ENCODE measurements at regions not wholly inside any gene's neighbourhood (a gene's known extent, or its start where the extent isn't known, plus 50 kb on each side); places are given as distances from the start of the nearest gene placed in this dataset.

GRCh38 chr15:36495456-36495991, 83.9 kb upstream of the CDIN1 start:
- H4K8ac ChIP-seq (ENCODE audit: low read depth in 2 of 2, low read length in 2 of 2): no peak overlapping the region
- H3K9me1 ChIP-seq (ENCODE audit: insufficient read depth, low read length): no peaks in the 10 kb centered on the region
- H3K79me1 ChIP-seq (ENCODE audit: low read depth in 1 of 2, low read length in 2 of 2): no peaks in the 10 kb centered on the region
- H2BK5ac ChIP-seq (ENCODE audit: low read depth, low read length, poor library complexity, severe bottlenecking): no peak overlapping the region
- no peaks in the 10 kb centered on the region for H3K36me3 ChIP-seq (ENCODE audit: control insufficient read depth, insufficient read depth, low read length)
- H3K18ac ChIP-seq (ENCODE audit: low read depth, low read length): no peak overlapping the region
- H3K4me1 ChIP-seq (ENCODE audit: control insufficient read depth, insufficient read depth, low read length): peaks cover 4% of the 10 kb centered on the region; the same call in 1 of the 2 replicates
- H3K4me2 ChIP-seq (ENCODE audit: low read depth, low read length): no peak overlapping the region
- H3K14ac ChIP-seq (replicated peaks; ENCODE audit: low read depth, low read length): no peak overlapping the region
- 0 out of 2 replicates have a peak overlapping the region, but pooled peaks have one; percentile 1 for H2BK20ac ChIP-seq (ENCODE audit: low read depth, low read length)
- H2BK15ac ChIP-seq (ENCODE audit: low read depth, low read length): no peak overlapping the region
- ChIA-PET CTCF (no interaction called here), POLR2A (ENCODE audit: unreplicated experiment) (no interaction called here)
- no peaks in the 10 kb centered on the region for H4K20me1 ChIP-seq (ENCODE audit: insufficient read depth, low read length)
- BruUV-seq (replicated peaks): no TSS peak
- no peak overlapping the region for H4K91ac ChIP-seq (ENCODE audit: insufficient read depth, low read depth, low read length)
- 0 out of 2 replicates have a peak overlapping the region, but pooled peaks have one; percentile 2 for H2BK120ac ChIP-seq (ENCODE audit: low read depth, low read length)
- in situ Hi-C loops (cut with MboI; ENCODE audit: low sequenced_read_pairs): loop anchor here (25.0 kb wide), 1 partner anchor 958 kb away; the partner anchor contains the start of gene DPH6
- no peak overlapping the region for H3K9ac ChIP-seq (ENCODE audit: low read depth, low read length)
- TF ChIP-seq RFX5 (IDR thresholded peaks at IDR 0.05; ENCODE audit: low read depth, low read length): no peak
- TF ChIP-seq CEBPB (IDR thresholded peaks at IDR 0.05; ENCODE audit: low read depth, low read length): no peak
- TF ChIP-seq POLR2A (IDR thresholded peaks at IDR 0.05; ENCODE audit: low read depth, low read length): no peak
- TF ChIP-seq MAZ (IDR thresholded peaks at IDR 0.05; ENCODE audit: borderline replicate concordance, low read depth, low read length): no peak
- no peak for TF ChIP-seq SMC3 (IDR thresholded peaks at IDR 0.05; ENCODE audit: low read depth, low read length)
- TF ChIP-seq ELK1 (IDR thresholded peaks at IDR 0.05; ENCODE audit: borderline replicate concordance, low read depth, low read length): no peak
- TF ChIP-seq MXI1 (IDR thresholded peaks at IDR 0.05; ENCODE audit: borderline replicate concordance, low read depth, low read length): no peak
- no peak for TF ChIP-seq MAFK (IDR thresholded peaks at IDR 0.05; ENCODE audit: low read depth, low read length)
- TF ChIP-seq CHD1 (IDR thresholded peaks at IDR 0.05; ENCODE audit: low read depth, low read length): no peak
- TF ChIP-seq RAD21 (IDR thresholded peaks at IDR 0.05; ENCODE audit: low read length): no peak
- no peak for TF ChIP-seq NFE2L2 (IDR thresholded peaks at IDR 0.05; ENCODE audit: low read depth, low read length)
- TF ChIP-seq BHLHE40 (IDR thresholded peaks at IDR 0.05; ENCODE audit: low read depth, low read length): no peak
- TF ChIP-seq CTCF (conservative IDR thresholded peaks at IDR 0.05; ENCODE audit: low read depth, low read length): no peak
- TF ChIP-seq RCOR1 (IDR thresholded peaks at IDR 0.05; ENCODE audit: insufficient replicate concordance, low read length): no peak
- TF ChIP-seq FOS (IDR thresholded peaks at IDR 0.05; ENCODE audit: low read depth, low read length): no peak
- TF ChIP-seq USF2 (IDR thresholded peaks at IDR 0.05; ENCODE audit: low read depth, low read length): no peak
- no peak overlapping the region for H2AK5ac ChIP-seq (ENCODE audit: low read depth, low read length)
- H2AFZ ChIP-seq (replicated peaks; ENCODE audit: low read length, poor library complexity): no peak overlapping the region
- H4K5ac ChIP-seq (ENCODE audit: low read depth, low read length): no peak overlapping the region
- no peak overlapping the region for H3K4ac ChIP-seq (ENCODE audit: low read depth, low read length)
- no CpG with 5 or more reads among the region's 9 CpGs for WGBS, 2 experiments (ENCODE audit: extremely low coverage in 2 of 2, insufficient read length in 1 of 2)
- no peaks in the 10 kb centered on the region for H3K9me3 ChIP-seq (ENCODE audit: control insufficient read depth, insufficient read depth, low read length)
- no peak overlapping the region for H3K4me3 ChIP-seq (ENCODE audit: insufficient read depth, low read depth, low read length)
- no peak overlapping the region for H2AK9ac ChIP-seq (replicated peaks; ENCODE audit: low read depth, low read length, poor library complexity)
- H3K27ac ChIP-seq (ENCODE audit: insufficient read depth, low read length): no peak overlapping the region
- no peak overlapping the region for H3K56ac ChIP-seq (ENCODE audit: extremely low read depth, insufficient read depth, low read length)
- dilution Hi-C loops (cut with HindIII; ENCODE audit: low sequenced_read_pairs, unreplicated experiment): no loop called here
- H3K23ac ChIP-seq (ENCODE audit: low read depth, low read length): no peak overlapping the region
- DNase-seq (no peak), ATAC-seq (ENCODE audit: low read depth) (no peak)
- intact Hi-C loops (cut with micrococcal nuclease): no loop called here
- no peaks in the 10 kb centered on the region for H3K27me3 ChIP-seq (ENCODE audit: control insufficient read depth, insufficient read depth, low read length)

Data from IMR-90 (cell line).